ENCODE measurements at regions not wholly inside any gene's neighbourhood (a gene's known extent, or its start where the extent isn't known, plus 50 kb on each side); places are given as distances from the start of the nearest gene placed in this dataset.

DNA sequence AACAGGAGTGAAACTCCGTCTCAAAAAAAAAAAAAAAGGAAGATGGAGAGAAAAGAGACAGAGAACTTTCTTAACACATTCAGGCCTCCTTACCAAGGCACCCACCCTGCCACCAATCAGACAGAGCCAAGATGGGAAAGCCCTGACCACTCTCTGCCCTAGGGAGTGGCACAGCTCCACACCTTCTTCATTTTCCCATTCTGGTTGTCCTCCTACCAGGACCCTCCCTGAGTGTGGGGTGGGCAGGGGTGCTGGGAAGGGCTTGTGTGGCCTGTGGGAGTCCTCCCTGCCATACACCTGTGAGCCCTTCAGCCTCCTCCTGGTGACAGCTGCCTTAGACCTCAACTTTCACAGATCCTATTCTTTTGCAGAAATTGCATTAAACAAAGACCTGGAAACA lies 513.6 kb downstream of the BCL11B start:
- TF ChIP-seq, protein P1, sequence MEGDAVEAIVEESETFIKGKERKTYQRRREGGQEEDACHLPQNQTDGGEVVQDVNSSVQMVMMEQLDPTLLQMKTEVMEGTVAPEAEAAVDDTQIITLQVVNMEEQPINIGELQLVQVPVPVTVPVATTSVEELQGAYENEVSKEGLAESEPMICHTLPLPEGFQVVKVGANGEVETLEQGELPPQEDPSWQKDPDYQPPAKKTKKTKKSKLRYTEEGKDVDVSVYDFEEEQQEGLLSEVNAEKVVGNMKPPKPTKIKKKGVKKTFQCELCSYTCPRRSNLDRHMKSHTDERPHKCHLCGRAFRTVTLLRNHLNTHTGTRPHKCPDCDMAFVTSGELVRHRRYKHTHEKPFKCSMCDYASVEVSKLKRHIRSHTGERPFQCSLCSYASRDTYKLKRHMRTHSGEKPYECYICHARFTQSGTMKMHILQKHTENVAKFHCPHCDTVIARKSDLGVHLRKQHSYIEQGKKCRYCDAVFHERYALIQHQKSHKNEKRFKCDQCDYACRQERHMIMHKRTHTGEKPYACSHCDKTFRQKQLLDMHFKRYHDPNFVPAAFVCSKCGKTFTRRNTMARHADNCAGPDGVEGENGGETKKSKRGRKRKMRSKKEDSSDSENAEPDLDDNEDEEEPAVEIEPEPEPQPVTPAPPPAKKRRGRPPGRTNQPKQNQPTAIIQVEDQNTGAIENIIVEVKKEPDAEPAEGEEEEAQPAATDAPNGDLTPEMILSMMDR (conservative IDR thresholded peaks at IDR 0.05; ENCODE audit: low read depth, low read length): no peak
- TF ChIP-seq USF2 (IDR thresholded peaks at IDR 0.05; ENCODE audit: low read depth, low read length) (no peak), RAD21 (IDR thresholded peaks at IDR 0.05; ENCODE audit: low read length) (no peak), RFX5 (IDR thresholded peaks at IDR 0.05; ENCODE audit: low read depth, low read length) (no peak), BHLHE40 (IDR thresholded peaks at IDR 0.05; ENCODE audit: low read depth, low read length) (no peak)

Measured in IMR-90 (cell line).